ENCODE measurements at regions not wholly inside any gene's neighbourhood (a gene's known extent, or its start where the extent isn't known, plus 50 kb on each side); places are given as distances from the start of the nearest gene placed in this dataset.

GRCh38 chr6:25046942-25047341 is 111.2 kb upstream of the RIPOR2 start:
- TF ChIP-seq POLR2A (IDR thresholded peaks at IDR 0.05) (no peak), CTCF (IDR thresholded peaks at IDR 0.05) (no peak), POLR2AphosphoS5 (IDR thresholded peaks at IDR 0.05) (no peak), EP300 (IDR thresholded peaks at IDR 0.05) (no peak)
